ENCODE measurements at regions not wholly inside any gene's neighbourhood (a gene's known extent, or its start where the extent isn't known, plus 50 kb on each side); places are given as distances from the start of the nearest gene placed in this dataset.
A peak's percentile ranks its signal among the peaks of the same experiment; 100 is the strongest.
"Not testable (repeated sequence)": the region's sequence is repeated elsewhere in the genome, so short reads cannot be mapped to it uniquely, and the experiment has no call there.

DNA sequence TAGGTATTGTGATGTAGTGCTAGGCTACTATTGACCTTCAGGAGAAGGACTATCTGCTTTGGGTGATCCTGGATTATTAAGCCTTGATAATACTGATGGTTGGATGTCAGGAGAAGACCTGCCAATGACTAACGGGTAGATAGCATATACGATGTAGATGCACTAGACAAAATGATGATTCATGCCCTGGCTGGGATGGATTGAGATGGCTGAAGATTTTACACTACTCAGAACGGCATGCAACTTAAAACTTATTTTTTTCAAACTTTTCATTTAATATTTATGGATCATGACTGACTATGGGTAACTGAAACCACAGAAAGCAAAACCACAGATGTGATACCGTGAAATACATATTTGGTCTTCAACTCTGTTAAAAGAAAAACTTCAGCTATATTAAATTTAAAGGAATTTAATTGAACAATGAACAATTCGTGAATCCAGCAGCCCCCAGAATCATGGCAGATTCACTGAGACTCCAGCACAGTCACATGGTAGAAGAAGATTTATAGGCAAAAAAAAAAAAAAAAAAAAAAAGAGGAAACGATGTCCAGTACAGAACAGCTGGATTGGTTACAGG, 124.6 kb upstream of the CDK13 start:
- no peak for DNase-seq (ENCODE audit: low spot score)

DNA sequence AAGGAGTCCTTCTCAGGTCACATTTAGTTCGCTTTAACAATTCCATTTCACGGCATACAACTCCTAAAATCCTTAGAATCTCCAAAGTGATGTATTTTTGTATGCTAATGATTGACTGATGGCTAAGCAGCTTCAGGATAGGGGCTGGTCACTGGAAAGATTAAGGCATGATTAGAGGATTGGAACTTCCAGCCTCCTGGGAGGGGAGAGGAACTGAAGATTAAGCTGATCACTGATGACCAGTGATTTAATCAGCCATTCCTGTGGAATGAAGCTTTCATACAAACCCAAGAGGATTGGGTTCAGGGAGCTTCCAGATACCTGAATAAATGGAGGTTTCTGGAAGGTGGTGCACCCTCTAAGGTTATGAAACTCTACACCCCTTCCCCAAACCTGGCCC, 123.9 kb upstream of the CDK13 start:
- no peak for DNase-seq (ENCODE audit: low spot score)

DNA sequence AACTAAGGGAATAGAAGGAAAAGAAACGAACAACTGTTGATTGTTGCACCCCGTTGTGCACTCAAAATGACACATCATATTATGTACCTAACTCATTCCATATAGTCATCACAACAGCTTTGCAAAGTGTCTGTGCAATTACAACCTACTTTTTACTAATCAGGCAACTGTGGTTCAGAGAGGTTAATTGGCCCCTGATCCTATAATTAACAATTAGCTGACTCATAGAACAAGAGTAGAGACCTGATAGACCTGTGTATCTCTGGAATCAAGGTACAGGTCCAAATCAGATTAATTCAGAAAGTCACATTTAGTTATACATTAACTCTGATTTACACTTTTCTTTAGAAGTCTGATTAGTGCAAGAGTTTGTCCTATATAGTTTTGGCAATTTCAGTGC, 122.5 kb upstream of the CDK13 start:
- no peak for DNase-seq (ENCODE audit: low spot score)

DNA sequence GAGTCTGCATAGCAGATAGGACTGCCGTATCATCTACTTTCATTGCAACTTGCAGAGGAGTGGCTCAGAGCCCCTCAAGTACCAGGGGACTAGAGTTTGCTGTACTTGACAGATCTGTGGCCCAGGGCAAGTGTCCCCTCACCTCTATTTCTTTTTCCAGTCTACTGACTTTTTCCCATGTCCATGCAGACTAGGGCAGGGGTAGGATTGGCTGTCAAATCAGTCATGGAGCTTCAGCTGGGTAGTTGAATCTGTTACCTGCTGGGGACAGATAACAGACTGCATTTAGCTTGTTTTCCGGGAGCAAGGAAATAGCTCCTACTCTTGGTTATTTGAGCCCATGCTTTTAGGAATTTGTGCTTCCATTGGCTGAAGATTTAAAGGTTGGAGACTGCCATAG, 121.0 kb upstream of the CDK13 start:
- no peak for DNase-seq (ENCODE audit: low spot score)

DNA sequence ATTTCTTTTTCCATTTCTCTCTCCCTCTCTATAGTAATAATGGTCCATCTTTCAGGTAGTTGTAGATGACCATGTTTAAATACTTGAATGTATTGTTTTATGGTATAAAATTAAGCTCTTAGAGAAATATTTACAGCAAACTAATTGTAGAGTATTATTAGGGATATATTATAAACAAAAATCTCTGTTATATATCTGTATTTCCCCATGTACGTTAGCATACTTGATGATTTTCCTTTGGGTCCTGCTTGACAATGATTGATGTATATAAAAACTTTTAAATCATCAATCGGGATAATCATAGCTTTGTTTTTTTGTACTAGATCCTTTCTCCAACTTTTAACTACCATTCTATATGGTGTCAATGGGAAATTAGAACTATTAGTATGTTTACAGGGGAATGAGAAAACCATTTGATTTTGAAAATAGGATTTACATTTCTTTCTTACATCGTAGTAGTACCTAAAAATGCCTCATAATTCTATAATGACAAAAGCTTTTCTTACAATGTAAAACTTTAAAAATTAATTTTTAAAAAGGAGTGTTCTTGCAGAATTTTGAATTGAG, 117.5 kb upstream of the CDK13 start:
- no peak for DNase-seq (ENCODE audit: low spot score)

DNA sequence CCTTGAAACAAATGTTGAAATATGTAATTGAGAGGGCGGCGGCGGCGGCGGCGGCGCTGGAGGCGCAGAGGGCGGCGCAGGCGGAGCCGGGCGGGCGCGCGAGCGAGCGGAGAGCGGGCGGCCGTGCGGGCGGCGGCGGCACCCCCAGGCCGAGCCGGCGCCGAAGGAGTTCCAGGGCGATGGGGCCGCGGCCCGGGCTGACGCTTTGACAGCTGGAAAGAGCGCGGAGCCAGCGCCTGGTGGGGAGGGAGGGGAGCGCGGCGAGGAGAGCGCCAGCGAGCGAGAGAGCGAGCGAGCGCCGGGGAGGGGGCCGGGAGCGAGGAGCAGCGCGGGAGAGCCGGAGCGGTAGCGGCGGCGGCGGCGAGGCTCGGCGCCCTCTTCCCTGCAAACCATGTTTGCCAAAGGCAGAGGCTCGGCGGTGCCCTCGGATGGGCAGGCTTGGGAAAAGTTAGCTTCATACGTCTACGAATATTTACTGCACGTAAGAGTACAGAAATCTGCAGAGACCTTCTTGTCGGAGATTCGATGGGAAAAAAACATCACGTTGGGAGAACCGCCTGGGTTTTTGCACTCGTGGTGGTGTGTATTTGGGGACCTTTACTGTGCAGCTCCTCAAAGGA, 116.8 kb upstream of the CDK13 start:
- DNase-seq (ENCODE audit: low spot score) = peak; percentile 43

DNA sequence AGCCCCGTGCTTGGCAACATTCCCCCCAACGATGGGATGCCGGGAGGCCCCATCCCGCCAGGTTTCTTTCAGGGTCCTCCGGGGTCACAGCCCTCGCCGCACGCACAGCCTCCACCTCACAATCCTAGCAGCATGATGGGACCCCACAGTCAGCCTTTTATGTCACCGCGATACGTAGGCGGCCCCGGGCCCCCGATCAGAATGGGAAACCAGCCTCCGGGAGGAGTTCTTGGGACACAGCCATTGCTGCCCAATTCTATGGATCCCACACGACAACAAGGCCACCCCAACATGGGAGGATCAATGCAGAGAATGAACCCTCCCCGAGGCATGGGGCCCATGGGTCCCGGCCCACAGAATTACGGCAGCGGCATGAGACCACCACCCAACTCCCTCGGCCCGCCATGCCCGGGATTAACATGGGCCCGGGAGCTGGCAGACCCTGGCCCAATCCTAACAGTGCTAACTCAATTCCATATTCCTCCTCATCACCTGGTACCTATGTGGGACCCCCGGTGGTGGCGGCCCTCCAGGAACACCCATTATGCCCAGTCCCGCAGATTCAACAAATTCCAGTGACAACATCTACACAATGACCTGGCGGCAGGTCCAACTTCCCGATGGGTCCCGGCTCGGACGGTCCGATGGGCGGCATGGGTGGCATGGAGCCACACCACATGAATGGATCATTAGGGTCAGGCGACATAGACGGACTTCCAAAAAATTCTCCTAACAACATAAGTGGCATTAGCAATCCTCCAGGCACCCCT, 116.0 kb upstream of the CDK13 start:
- DNase-seq (ENCODE audit: low spot score) = not testable (repeated sequence)

DNA sequence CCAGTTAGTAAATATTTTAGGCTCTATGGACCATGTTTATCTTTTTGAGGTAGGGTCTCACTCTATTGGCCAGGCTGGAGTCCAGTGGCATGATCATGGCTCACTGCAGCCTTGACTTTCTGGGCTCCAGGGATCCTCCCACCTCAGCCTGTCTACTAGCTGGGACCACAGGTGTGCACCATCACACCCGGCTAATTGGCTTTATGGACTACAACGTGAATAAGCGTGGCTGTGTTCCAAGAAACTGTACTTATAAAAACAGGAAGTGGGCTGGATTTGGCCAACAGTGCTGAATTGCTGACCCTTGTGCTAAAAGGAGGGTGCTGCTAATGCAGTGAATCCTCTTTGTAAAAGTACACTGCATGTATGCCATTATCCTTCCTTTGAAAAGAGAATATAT, 111.7 kb upstream of the CDK13 start:
- DNase-seq (ENCODE audit: low spot score) = no peak

DNA sequence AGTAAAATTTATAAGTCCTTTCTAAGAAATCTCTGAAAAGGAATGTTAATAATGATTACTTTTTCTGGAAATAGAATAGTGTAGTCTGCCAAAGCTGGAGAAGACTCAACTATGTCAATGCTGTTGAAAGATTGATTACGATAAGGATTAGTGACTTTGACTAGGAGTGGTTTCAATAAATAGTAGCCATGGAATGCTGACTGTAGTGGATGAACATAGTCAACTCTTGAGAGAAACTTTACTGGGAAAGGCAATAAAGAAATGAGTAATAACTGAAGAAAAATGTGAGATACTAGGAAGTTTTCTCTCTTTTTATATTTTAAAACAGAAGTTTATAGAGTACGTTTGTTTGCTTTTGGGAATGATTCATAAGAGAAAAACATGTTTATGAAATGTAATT, 105.0 kb upstream of the CDK13 start:
- DNase-seq (ENCODE audit: low spot score) = no peak

DNA sequence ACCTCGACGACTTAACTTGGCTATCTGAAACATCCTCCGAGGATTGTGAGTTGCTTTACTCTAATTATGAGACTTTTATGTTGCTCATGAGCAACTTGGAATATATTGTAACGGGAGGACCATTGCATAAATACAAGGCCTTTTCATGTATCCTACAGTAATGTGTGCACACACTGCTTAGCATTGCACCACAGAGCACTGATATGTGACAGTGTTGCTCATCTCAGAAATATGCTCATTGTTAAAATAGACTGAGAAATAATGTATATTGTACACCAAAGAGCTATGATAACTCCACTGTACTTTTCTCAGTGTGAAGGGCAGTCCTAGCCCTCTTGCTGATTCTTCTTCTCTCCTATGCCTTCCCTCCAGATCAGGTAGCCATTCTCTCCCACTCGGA, 102.8 kb upstream of the CDK13 start:
- no peak for DNase-seq (ENCODE audit: low spot score)

DNA sequence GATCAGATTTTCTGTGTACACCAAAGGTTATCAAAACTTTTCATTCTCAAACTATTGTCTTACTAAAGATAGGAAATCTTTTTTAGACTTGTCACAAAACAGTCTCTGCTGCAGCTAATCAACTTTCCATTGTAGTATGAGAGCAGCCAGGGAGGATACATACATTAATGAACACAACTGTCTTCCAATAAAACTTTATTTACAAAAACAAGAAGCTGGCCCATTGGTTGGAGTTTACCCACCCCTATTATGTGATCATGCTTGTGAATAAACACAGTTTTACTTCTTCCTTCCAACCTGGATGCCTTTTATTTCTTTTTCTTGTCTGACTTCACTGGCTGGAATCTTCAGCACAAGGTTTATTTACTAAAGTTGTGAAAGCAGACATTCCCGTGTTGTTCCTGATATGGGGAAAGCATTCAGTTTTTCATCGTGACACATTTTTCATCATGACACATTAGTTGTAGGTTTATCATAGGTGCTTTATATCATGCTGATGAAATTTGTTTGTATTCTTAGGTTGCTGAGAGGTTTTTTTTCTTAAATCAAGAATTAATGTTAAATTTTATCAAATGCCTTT, 98.5 kb upstream of the CDK13 start:
- DNase-seq (ENCODE audit: low spot score) = no peak

DNA sequence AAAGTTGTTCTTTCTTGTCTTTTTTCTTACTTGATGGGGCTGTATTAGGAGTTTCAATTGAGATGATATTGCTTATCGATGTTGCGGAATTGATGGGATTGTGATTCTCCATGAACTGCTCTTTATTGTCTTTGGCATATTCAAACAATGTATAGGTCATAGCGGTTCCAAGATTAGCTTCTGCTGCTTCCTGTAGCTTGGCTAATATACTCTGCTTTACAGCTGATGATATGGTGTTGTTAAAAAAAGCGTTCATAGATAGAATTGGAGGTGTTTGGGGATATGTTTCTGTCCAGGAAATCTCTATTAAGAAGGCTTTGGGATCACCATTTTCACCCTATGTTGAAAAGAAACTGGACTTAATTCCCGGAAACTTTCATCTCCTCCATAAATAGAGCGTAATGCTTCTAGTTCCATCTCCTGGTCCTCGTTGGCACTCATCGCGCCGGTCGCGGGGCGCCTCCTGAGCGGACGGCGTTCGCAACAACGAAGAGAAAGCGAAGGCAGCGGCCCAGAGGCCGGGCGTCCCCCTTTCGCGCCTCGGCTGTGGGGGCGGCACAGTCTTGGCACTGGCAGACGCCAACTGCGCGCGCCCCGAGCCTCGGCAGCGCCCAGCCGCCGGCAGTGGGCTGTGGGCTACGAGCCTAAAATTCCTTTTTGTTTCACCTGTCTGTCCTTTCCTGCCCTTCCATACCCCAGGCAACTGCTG, 95.3 kb upstream of the CDK13 start:
- DNase-seq (ENCODE audit: low spot score) = not testable (repeated sequence)

DNA sequence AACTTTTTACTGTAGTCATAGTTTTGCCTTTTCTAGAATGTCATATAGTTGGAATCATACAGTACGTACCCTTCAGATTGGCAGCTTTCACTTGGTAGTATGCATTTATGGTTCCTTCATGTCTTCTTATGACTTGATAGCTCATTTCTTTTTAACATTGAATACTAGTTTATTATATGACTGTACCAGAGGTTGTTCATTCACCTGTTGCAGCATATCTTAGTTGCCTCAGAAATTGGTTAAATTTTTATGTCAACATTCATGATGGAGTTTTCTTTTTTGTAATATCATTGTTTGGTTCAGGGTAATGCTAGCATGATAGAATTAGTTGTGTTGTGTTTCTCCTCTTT, 94.8 kb upstream of the CDK13 start:
- no peak for DNase-seq (ENCODE audit: low spot score)

DNA sequence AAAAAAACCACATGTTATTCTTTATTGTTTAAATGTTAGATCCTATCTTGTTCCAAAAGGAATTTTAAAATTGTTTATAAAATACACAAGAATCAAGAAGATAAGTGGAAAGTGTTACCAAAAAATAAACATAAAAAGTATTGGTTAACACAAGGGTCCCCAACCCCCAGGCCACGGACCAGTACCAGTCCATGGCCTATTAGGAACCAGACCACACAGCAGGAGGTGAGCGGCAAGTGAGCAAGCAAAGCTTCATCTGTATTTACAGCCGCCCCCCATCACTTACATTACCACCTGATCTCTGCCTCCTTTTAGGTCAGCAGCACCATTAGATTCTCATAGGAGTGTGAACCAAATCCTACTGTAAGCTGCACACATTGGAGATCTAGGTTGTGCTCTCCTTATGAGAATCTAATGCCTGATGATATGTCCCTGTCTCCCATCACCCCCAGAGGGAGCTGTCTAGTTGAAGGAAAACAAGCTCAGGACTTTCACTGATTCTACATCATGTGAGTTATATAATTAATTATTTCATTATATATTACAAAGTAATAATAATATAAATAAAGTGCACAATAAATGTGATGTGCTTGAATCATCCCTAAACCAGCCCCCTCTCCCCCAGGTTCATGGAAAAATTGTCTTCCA, 86.3 kb upstream of the CDK13 start:
- not testable (repeated sequence) for DNase-seq (ENCODE audit: low spot score)

DNA sequence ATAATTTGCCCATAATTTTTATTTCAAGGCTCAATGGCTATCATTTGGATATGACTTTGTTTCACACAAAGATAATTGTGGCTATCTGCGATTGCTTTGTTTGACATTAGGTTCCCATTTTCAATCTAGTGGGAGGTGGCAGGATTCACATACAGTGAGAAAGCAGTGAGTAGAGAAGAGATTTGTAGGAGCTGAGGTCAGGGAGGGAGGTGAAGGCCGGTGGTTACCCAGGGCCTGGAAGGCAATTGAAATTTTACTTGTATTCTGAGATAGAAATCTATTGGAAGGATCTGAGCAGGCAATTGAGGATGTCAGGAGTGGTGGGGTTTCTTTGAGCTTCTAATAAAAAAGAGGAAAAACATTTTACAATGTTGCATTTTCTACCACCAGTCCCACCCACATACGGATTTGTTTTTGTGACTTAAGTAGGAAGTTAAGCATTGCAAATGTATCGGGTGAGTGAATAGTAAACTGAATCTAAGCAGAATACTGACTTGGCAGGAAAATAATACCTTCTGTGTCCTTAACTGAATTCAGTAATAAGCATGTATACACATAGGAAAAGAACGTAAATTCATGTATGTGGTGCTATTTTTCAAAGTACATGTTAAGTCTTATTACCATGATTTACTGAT, 80.1 kb upstream of the CDK13 start:
- DNase-seq (ENCODE audit: low spot score) = not testable (repeated sequence)

DNA sequence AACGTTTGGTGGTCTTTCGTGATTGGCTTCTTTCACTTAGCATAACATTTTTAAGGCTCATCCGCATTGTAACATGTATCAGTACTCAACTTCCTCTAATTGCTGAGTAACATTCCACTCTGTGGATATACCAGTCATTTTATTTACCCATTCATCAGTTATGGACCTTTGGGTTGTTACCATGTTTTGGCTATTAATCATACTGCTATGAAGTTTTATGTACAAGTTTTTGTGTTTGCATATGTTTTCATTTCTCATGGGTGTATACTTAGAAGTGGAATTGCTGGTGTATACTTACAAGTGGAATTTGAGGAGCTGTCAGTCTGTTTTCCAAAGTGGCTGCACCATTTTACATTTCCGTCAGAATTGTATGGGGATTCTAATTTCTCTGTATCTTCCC, 78.4 kb upstream of the CDK13 start:
- DNase-seq (ENCODE audit: low spot score) = not testable (repeated sequence)

DNA sequence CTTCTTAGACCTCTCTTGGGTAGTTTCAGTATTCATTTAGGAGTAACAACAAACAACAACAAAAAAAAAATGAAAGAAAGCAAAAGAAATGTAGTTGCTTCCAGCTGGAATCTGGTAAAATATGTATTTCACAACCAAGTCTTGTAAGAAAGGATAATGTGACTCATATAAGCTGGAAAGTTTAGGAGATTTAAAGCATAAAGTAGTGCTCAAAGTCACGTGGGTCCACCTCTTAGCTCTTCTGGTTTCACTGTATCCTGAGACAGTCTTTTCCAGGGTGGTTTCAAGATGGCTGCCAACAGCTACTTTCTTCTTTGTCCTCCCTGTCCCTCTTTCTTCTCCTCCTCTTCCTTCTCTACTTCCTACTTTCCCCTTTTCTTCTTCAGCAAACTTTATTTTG, 69.5 kb upstream of the CDK13 start:
- DNase-seq (ENCODE audit: low spot score) = peak; percentile 70

DNA sequence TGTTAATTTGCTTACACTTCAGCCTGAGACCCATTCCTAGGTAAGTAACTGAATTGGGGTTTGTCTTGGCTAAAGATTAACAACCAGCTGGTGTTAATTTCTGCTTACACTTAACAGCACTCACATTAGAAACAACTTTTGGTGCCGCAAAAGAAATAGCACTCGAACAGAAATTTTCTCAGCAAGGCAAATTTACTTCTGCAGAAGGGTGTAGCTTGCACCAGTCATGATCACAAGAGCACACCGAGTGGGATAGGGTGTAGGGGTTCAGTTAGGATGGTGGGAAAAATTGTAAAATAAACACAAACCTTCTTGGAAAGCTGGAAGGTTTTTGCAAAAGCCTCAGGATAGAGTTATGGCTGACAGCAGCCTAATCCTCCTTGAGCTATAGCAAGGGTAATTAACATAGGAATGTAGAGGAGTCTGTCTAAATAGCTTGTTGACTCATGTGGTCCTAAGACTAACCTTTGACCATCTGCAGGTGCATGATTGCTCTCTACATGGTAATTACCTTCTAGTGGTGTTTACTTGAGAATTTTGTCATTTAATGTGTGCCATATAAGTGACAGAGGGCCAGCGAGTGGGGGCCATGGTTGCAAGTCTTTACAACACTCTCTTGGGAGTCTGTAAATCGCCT, 67.8 kb upstream of the CDK13 start:
- no peak for DNase-seq (ENCODE audit: low spot score)

DNA sequence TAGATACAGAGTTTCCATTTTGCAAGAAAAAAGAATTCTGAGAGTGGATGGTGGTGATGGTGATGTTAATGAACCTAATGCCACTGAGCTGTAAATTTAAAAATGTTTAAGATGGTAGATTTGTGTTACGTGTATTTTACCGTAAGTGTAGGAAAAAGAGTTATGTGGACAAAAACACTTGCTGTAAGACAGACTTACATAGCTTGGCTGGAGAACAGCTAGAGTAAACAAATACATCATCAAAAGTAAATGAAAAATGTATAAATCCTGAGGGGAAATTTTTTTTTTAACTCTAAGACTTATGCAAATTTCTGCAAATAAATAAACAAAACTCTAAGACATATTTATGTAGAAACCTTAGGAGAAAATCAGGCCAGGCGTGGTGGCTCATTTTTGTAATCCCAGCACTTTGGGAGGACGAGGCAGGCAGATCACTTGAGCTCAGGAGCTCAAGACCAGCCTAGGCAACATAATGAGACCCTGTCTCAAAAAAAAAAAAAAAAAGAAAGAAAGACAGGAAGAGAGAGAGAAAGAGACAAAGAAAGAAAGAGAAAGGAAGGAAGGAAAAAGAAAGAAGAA, 66.2 kb upstream of the CDK13 start:
- no peak for DNase-seq (ENCODE audit: low spot score)
